ENCODE measurements at regions not wholly inside any gene's neighbourhood (a gene's known extent, or its start where the extent isn't known, plus 50 kb on each side); places are given as distances from the start of the nearest gene placed in this dataset.

DNA sequence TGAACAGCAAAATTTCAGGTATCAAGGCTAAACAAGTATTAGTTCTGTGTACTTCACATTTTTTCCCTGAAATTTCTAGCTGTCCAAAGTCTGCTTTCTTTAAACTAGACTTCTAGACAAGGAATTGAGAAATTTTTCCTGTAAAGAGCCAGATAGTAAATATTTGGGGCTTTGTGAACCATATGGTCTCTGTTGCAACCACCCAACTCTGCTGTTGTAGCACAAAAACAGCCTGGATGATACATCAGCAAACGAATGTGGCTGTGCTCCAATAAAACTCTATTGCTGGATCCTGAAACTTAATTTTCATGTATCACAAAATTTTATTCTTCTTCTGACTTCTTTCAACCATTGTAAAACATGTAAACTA is 96.0 kb upstream of the SLC38A4 start:
- TF ChIP-seq, protein P1, sequence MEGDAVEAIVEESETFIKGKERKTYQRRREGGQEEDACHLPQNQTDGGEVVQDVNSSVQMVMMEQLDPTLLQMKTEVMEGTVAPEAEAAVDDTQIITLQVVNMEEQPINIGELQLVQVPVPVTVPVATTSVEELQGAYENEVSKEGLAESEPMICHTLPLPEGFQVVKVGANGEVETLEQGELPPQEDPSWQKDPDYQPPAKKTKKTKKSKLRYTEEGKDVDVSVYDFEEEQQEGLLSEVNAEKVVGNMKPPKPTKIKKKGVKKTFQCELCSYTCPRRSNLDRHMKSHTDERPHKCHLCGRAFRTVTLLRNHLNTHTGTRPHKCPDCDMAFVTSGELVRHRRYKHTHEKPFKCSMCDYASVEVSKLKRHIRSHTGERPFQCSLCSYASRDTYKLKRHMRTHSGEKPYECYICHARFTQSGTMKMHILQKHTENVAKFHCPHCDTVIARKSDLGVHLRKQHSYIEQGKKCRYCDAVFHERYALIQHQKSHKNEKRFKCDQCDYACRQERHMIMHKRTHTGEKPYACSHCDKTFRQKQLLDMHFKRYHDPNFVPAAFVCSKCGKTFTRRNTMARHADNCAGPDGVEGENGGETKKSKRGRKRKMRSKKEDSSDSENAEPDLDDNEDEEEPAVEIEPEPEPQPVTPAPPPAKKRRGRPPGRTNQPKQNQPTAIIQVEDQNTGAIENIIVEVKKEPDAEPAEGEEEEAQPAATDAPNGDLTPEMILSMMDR (IDR thresholded peaks at IDR 0.05) = no peak
- TF ChIP-seq POLR2A (IDR thresholded peaks at IDR 0.05) (no peak), EP300 (IDR thresholded peaks at IDR 0.05) (no peak), POLR2AphosphoS5 (IDR thresholded peaks at IDR 0.05) (peak in 1 of 2 donors; percentile 8)
